Neutrophil (primary cell): ENCODE measurements at regions not wholly inside any gene's neighbourhood (a gene's known extent, or its start where the extent isn't known, plus 50 kb on each side); places are given as distances from the start of the nearest gene placed in this dataset.

Experiments
- H3K27ac ChIP-seq: fragments of 200-600 bp; sonication (generic); 2 replicates; pipeline ENCODE4 v1.5.1; 2016; ENCODE audit warnings: mild to moderate bottlenecking, moderate library complexity
- H3K27me3 ChIP-seq: fragments of 200-600 bp; sonication (generic); 2 replicates; pipeline ENCODE4 v1.6.0; 2016; ENCODE audit warnings: mild to moderate bottlenecking
- H3K36me3 ChIP-seq: fragments of 200-600 bp; sonication (generic); 2 replicates; pipeline ENCODE4 v1.5.1; 2017
- H3K4me1 ChIP-seq, 2 experiments: fragments of 200-600 bp in 1 of 2; sonication (generic) in 1 of 2; 1 replicate in 1 of 2; 2 replicates in 1 of 2; pipeline versions ENCODE4 v1.5.1 to v1.6.1; 2013 to 2016; ENCODE audit warnings: low read depth in 1 of 2, low read length in 1 of 2, mild to moderate bottlenecking in 1 of 2, moderate library complexity in 1 of 2; ENCODE audit not compliant: control insufficient read depth in 1 of 2, insufficient read depth in 1 of 2
- H3K4me3 ChIP-seq, 2 experiments: fragments of 200-600 bp in 1 of 2; sonication (generic) in 1 of 2; 1 replicate in 1 of 2; 2 replicates in 1 of 2; pipeline ENCODE4 v1.5.1; 2013 to 2016; ENCODE audit warnings: low read depth in 1 of 2, low read length in 1 of 2, mild to moderate bottlenecking in 1 of 2, moderate library complexity in 1 of 2
- H3K9me3 ChIP-seq: fragments of 200-600 bp; sonication (generic); 2 replicates; pipeline ENCODE4 v1.5.1; 2016
- TF ChIP-seq, protein P1 (sequence below): fragments of 200-600 bp; sonication (generic); IDR thresholded peaks from 2 replicates; pipeline ENCODE4 v1.5.1; 2016; ENCODE audit warnings: antibody characterized with exemption

DNA sequence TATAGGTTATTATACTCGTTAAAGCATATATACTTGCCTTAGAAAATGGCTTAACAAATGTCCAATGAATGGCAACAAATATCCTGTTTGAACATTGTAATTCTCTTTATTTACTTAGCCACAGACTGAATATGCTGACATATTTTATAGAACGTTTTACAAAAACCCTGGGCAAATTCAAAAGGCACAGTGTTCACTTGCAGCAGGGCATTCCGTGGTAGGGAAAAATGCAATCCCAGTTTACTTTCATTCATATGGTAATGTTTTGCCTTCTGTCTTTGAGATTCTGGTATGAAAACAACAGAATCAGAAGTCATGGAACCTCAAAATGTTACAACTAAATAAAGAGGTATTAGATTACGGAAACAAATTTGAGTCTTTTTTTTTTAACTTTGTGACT, 56.2 kb upstream of the MYCBP2 start:
- Histone ChIP-seq H3K27me3 (no peaks in the 10 kb centered on the region), H3K36me3 (no peaks in the 10 kb centered on the region), H3K27ac (no peak overlapping the region), H3K9me3 (no peaks in the 10 kb centered on the region), H3K4me3 (no peak overlapping the region), H3K4me1 (peaks cover 0 to 3% of the 10 kb centered on the region in 2 experiments)
- TF ChIP-seq, protein P1, sequence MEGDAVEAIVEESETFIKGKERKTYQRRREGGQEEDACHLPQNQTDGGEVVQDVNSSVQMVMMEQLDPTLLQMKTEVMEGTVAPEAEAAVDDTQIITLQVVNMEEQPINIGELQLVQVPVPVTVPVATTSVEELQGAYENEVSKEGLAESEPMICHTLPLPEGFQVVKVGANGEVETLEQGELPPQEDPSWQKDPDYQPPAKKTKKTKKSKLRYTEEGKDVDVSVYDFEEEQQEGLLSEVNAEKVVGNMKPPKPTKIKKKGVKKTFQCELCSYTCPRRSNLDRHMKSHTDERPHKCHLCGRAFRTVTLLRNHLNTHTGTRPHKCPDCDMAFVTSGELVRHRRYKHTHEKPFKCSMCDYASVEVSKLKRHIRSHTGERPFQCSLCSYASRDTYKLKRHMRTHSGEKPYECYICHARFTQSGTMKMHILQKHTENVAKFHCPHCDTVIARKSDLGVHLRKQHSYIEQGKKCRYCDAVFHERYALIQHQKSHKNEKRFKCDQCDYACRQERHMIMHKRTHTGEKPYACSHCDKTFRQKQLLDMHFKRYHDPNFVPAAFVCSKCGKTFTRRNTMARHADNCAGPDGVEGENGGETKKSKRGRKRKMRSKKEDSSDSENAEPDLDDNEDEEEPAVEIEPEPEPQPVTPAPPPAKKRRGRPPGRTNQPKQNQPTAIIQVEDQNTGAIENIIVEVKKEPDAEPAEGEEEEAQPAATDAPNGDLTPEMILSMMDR = no peak

DNA sequence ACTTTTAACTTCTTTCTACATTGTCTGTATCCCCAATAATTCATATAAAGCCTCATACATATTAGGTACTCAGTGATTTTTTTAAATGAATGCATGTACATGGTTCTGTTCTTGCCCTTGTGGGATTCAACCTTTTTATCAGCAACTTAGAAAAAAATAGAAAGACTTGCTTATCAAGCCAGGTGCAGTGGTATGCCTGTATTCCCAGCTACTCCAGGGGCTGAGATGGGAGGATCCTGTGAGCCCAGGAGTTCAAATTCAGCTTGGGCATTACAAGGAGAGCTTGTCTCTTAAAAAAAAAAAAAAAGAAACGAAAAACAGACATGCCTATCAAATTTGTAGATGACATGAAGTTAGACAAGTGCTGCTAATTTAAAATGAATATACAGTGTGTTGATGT, 54.2 kb upstream of the MYCBP2 start:
- Histone ChIP-seq H3K9me3 (no peaks in the 10 kb centered on the region), H3K4me1 (peaks cover 0 to 3% of the 10 kb centered on the region in 2 experiments), H3K4me3 (no peak overlapping the region), H3K36me3 (no peaks in the 10 kb centered on the region), H3K27me3 (no peaks in the 10 kb centered on the region), H3K27ac (no peak overlapping the region)
- TF ChIP-seq, protein P1 = no peak

DNA sequence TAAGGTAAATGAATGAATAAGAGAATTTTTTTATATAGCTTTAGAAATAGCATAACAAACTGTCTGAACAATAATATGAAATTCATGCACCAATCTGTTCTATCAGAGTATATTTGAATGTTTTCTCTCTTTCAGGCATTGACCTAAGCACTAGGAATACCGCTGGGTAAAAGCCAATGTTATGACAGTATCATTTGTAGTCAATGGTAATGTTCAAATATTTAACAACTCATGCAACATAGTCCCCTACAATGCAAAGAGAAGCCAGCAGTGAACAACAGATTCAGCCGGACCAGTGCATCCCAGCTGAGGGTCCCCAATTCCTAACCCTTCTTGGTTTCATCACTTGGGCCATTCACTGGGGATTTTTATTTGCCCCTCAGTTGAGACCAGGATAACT, 52.6 kb upstream of the MYCBP2 start:
- Histone ChIP-seq H3K27me3 (no peaks in the 10 kb centered on the region), H3K4me3 (no peak overlapping the region), H3K36me3 (no peaks in the 10 kb centered on the region), H3K4me1 (peaks cover 0 to 3% of the 10 kb centered on the region in 2 experiments), H3K27ac (no peak overlapping the region), H3K9me3 (no peaks in the 10 kb centered on the region)
- TF ChIP-seq, protein P1 = no peak

DNA sequence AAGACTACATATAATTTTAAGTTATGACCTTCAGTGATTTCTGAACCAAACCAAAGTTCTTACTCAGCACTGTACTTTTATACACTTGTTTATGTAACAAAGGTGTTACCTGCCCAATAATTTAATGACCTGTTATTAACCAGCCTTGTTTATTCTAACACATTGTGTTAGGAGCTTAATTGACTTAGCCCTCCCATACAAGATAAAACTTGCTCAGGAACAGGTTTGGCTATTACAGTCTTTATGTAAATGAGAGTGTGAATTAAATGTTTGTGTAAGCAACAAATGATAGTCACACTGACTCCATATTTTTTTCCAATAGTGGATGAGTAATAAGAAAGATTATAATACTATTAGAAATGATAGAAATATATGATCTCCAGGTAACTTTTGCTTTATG, 51.8 kb upstream of the MYCBP2 start:
- Histone ChIP-seq H3K4me3 (no peak overlapping the region), H3K9me3 (no peaks in the 10 kb centered on the region), H3K4me1 (peaks cover 0 to 3% of the 10 kb centered on the region in 2 experiments), H3K36me3 (no peaks in the 10 kb centered on the region), H3K27ac (no peak overlapping the region), H3K27me3 (no peaks in the 10 kb centered on the region)
- TF ChIP-seq, protein P1 = no peak

DNA sequence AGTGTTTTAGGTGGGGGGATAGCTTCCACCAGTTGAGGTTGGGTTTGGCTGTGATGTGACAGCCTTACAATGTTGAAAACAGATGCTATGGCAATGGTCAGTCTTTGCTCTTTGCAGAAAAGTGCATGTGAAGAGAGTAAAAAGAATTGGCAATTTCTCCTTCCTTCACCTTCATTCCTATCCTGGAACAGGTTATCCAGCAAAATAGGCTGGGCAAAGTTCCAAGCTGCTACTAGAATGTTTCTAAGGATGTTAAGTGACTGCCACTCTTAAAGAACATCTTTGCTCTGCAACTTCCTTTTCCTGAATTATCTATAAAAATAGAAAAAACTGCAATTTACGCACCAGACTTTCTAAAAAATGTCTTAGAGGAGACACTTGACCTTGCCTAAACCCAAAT, 50.1 kb upstream of the MYCBP2 start:
- H3K36me3 ChIP-seq = no peaks in the 10 kb centered on the region
- no peaks in the 10 kb centered on the region for H3K4me1 ChIP-seq
- H3K4me3 ChIP-seq = no peak overlapping the region
- H3K9me3 ChIP-seq = no peaks in the 10 kb centered on the region
- no peak overlapping the region for H3K27ac ChIP-seq
- H3K27me3 ChIP-seq = no peaks in the 10 kb centered on the region
- TF ChIP-seq, protein P1 = no peak
